Ishikawa (cell line): ENCODE measurements at regions not wholly inside any gene's neighbourhood (a gene's known extent, or its start where the extent isn't known, plus 50 kb on each side); places are given as distances from the start of the nearest gene placed in this dataset.

Experiments
- CEBPB ChIP-seq: IDR thresholded peaks from 2 replicates; pipeline ENCODE4 v1.6.1; 2012
- CREB1 ChIP-seq: IDR thresholded peaks from 2 replicates; pipeline ENCODE4 v1.6.1; 2012; ENCODE audit warnings: low read depth
- EGR1 ChIP-seq: IDR thresholded peaks from 2 replicates; pipeline ENCODE4 v1.6.1; 2012
- EP300 ChIP-seq: IDR thresholded peaks from 2 replicates; pipeline ENCODE4 v1.6.1; 2012; ENCODE audit warnings: borderline replicate concordance
- FOXM1 ChIP-seq: IDR thresholded peaks from 2 replicates; pipeline ENCODE4 v1.6.1; 2012; ENCODE audit warnings: low read depth, borderline replicate concordance
- MAX ChIP-seq: IDR thresholded peaks from 2 replicates; pipeline ENCODE4 v1.6.1; 2012
- NFIC ChIP-seq: IDR thresholded peaks from 2 replicates; pipeline ENCODE4 v1.6.1; 2012
- RAD21 ChIP-seq: IDR thresholded peaks from 2 replicates; pipeline ENCODE4 v1.6.1; 2012; ENCODE audit warnings: low read depth
- REST ChIP-seq: IDR thresholded peaks from 2 replicates; pipeline ENCODE4 v1.6.1; 2012; ENCODE audit warnings: low read depth, mild to moderate bottlenecking
- TAF1 ChIP-seq: IDR thresholded peaks from 2 replicates; pipeline ENCODE4 v1.6.1; 2012; ENCODE audit warnings: low read depth, mild to moderate bottlenecking
- TCF12 ChIP-seq: IDR thresholded peaks from 2 replicates; pipeline ENCODE4 v1.6.1; 2012; ENCODE audit warnings: low read depth
- TEAD4 ChIP-seq: IDR thresholded peaks from 2 replicates; pipeline ENCODE4 v1.6.1; 2012
- USF1 ChIP-seq: IDR thresholded peaks from 2 replicates; pipeline ENCODE4 v1.6.1; 2012
- YY1 ChIP-seq: IDR thresholded peaks from 2 replicates; pipeline ENCODE4 v1.6.1; 2012; ENCODE audit warnings: low read depth
- ZBTB7A ChIP-seq: IDR thresholded peaks from 2 replicates; pipeline ENCODE4 v1.6.1; 2012; ENCODE audit warnings: low read depth

GRCh38 chr5:51988634-51989033, 605.4 kb downstream of the ISL1 start:
- TF ChIP-seq TCF12: no peak

GRCh38 chr5:51990241-51990640, 607.0 kb downstream of the ISL1 start:
- TF ChIP-seq EGR1 (no peak), USF1 (no peak)

- no peak for TF ChIP-seq TCF12
- TF ChIP-seq CREB1: no peak
- no peak for TF ChIP-seq YY1
Measured at GRCh38 chr5:51990661-51991180, 607.5 kb downstream of the ISL1 start.

- TF ChIP-seq NFIC: no peak
- TF ChIP-seq TAF1: no peak
Measured at GRCh38 chr5:51991940-51992339, 608.7 kb downstream of the ISL1 start.

- TF ChIP-seq TCF12: no peak
- TF ChIP-seq ZBTB7A: no peak
- no peak for TF ChIP-seq REST
- no peak for TF ChIP-seq YY1
- TF ChIP-seq TEAD4: no peak
- TF ChIP-seq EGR1: no peak
- no peak for TF ChIP-seq TAF1
- no peak for TF ChIP-seq MAX
- no peak for TF ChIP-seq CREB1
- TF ChIP-seq EP300: no peak
- no peak for TF ChIP-seq CEBPB
- no peak for TF ChIP-seq RAD21
- no peak for TF ChIP-seq USF1
- no peak for TF ChIP-seq NFIC
- no peak for TF ChIP-seq FOXM1
Measured at GRCh38 chr5:51995773-51996306, 612.6 kb downstream of the ISL1 start.

GRCh38 chr5:51996356-51996861, 613.2 kb downstream of the ISL1 start:
- TF ChIP-seq FOXM1: no peak
- no peak for TF ChIP-seq TAF1
- TF ChIP-seq TEAD4: no peak
- TF ChIP-seq NFIC: no peak
- TF ChIP-seq USF1: no peak
- TF ChIP-seq CREB1: no peak
- TF ChIP-seq YY1: no peak
- TF ChIP-seq RAD21: no peak
- no peak for TF ChIP-seq REST
- TF ChIP-seq ZBTB7A: no peak
- no peak for TF ChIP-seq CEBPB
- no peak for TF ChIP-seq EP300
- TF ChIP-seq MAX: no peak
- no peak for TF ChIP-seq EGR1
- TF ChIP-seq TCF12: no peak

- TF ChIP-seq FOXM1 (no peak), TAF1 (no peak), EP300 (no peak)
Measured at GRCh38 chr5:51997500-51997899, 614.3 kb downstream of the ISL1 start.
